RPMI8226 (cell line): ENCODE measurements at regions not wholly inside any gene's neighbourhood (a gene's known extent, or its start where the extent isn't known, plus 50 kb on each side); places are given as distances from the start of the nearest gene placed in this dataset.

Experiments used
- DNase-seq: peaks from one replicate; pipeline ENCODE4 v3.0.0-alpha.2; 2015

- no peak for DNase-seq
Observed at GRCh38 chr5:68618501-68618900, 402.9 kb downstream of the PIK3R1 start.

DNA sequence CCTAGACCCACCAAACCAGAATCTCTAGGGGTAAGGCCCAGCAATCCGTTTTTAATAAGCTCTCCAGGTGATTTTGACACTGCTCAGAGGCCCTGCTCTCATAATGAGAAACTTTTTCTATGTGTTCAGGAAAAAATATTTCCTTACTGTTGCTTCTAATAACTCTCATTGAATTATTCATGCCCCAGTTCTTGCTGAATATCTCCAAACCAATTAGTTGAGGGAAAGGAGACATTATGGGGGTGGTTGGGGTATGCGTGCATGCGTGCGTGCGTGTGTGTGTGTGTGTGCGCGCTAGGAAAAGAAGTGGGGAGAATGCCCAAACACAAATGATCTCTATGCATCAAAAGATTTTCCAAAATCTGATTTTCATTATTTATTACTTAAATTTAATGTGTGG lies 411.4 kb downstream of the PIK3R1 start:
- DNase-seq = no peak

DNA sequence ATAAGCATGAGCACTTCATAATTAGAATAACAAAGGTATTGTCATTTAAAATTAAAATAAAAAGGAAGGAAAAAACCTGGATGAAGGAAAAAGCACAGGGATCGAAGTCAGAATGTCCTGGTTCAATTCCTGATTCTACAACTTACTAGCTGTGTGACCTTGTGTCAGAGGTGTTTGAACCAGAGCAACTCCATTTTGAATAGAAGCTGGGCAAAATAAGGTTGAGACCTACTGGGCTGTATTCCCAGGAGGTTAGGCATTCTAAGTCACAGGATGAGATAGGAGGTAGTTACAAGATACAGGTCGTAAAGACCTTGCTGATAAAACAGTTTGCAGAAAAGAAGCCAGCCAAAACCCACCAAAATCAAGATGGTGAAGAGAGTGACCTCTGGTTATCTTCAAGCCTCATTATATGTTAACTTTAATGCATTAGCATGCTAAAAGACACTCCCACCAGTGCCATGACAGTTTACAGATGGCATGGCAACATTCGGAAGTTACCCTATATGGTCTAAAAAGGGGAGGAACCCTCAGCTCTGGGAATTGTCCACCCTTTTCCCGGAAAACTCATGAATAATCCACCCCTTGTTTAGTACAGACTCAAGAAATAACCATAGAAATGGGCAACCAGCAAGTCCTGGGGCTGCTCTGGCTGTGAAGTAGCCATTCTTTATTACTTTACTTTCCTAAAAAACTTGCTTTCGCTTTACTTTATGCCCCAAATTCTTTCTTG lies 412.7 kb downstream of the PIK3R1 start:
- no peak for DNase-seq

DNA sequence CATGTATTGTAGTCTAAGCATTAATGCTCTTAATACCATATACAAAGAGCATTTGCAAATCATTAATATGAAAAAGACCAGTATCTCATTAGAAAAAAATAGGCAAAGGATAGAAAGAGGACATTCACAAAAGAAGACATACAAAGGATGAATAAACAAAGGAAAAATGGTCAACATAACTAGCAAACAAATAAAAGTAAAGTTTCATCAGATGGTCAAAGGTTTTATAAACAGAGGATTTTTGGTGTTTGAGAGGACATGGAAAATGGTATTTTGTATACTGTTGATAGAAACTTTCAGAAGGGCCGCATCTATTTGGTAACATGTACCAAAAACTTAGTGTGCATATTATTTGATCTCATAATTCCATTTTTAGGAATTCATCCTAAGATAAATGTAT lies 414.8 kb downstream of the PIK3R1 start:
- DNase-seq = no peak

DNA sequence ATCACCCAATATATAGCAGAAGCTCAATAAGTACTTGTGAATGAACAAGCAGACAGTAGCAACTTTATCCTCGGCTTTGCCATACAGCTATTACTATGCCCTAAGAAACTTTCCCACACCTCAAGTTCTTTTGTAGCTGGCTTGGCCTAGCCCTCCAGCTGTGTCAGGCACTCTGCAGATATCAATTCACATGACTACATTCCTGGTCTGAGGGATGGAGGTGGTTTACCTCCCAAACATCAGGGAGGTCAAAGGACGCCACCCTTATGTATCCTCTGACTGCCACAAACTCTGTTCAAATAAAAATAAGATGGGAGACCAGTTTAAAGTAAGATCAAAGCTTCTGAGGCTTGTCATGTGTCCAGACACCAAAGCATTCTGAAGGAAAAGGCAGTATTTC lies 416.3 kb downstream of the PIK3R1 start:
- no peak for DNase-seq

DNA sequence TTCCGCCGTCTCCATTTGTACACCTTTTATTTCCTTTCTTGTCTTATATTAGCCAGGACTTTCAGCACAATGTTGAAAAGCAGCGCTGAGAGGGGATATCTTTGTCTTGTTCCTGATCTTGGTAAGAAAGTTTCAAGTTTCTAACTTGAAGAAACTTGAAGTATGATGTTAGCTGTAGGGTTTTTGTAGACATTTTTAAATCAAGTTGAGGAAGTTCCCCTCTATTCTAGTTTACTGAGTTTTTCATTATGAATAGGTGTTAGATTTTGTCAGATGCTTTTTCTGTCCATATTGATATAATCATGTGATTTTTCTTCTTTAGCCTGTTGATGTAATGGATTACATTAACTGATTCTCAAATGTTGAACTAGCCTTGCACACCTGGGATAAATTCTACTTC lies 425.7 kb downstream of the PIK3R1 start:
- no peak for DNase-seq

DNA sequence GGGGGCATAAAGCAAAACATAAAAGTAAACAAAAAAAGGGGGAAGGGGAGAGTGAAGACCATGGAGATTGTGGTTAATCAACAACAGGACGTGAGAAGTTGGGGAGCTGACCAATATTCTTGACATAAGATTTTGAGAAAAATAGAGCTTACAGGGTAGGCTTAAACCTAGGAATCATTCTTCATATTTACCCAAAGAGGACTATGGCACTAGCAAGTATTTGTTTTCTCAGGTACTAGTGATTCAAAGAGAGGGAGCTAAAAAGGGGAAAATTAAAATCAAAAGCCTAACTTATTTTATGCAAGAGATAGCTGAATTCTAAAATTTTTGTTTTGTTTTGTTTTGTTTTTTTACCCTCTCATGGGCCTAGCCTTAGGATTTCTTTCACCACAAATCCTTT lies 427.5 kb downstream of the PIK3R1 start:
- DNase-seq = no peak

DNA sequence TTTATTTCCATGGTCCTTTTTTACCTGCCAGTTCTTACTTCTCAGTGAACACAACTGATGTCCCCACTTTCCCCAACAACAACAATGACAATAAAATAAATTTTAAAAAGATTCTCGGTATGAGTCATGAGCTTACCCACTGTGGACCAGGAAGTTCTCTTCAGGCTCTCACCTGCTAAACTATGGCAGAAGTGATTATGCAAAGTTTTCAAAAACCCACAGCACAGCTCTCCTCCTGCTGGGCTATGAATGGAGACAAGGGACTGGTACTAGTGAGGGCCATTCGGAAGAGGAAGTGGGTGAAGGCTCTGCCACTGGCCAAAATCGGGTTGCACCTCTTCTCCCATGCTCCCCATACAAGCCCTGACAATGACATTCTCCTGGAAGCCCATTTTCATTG lies 429.4 kb downstream of the PIK3R1 start:
- no peak for DNase-seq

DNA sequence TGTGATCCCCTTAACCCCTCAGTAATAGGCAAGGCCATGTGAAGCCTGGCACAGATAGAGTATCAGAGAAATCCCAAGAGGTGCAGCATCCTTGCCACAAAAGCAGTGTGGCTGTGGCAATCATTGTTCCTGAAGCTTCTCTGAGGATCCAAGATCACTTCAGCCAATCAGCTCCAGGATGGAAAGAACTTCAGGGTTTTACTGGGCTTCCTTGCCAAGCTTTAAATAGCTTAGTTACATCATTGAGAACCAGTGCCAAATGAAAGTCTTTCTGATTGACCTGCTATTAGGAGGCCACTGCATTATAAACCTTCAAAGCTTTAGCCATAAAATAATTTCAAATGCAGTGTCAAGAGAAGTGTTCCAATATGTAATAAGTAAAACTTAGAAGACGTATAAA lies 430.6 kb downstream of the PIK3R1 start:
- no peak for DNase-seq

DNA sequence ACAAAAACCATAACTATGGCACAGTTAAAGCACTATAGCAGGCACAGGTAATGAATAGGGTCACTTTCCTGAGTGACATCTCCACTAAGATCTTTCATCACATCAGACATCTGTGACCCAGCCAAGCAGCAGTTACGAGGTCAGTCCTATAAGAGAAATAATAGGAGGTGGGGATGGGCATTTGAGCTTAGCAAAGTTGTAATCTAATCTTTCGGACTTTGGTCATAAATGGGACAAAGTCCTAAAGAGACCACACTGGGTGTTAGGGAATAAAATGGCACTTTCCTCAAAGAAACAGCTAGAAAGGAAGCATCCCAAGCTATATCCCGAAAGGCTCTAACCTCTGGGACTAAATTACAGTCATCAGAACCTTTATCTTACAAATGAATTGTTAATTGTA lies 432.2 kb downstream of the PIK3R1 start:
- DNase-seq = no peak

DNA sequence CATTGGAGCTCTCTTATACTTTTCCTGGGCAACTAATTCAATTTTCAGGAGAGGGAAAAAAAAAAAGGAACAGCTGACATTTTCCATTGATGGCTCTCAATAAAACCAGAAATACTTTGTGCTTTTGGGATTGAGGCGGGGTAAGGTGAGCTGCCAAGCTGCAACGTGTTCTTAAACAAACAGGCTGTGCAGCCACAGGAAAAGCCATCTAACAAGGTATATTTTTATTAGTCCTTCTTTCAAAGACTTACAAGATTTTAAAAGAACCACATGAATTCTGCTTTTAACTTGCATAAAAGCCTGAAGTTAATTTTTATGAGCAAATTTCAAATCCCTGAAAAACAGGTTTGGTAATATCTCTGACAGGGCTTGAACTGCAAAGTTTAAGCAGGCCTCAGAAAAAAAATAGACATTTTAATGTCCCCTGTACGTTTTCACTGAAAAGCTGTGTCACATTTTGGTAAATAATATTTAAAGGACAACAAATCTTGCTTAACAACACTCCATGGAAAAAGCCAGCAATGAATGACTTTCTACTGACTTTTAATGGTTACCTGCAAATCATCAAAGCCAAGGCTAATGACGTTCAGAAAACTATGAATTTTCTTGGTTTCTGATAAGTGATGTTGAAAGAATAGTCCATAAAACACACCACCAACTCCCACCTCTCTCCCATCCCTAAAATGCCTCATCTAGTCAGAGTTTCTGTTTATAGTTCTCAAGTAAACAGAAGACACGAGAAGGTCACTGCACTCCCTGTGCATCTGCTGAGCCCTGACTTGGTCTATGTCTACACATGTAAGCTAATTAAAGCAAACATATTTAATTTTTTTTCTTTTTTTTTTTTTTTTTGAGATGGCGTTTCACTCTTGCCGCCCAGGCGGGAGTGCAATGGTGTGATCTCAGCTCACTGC lies 433.6 kb downstream of the PIK3R1 start:
- no peak for DNase-seq

DNA sequence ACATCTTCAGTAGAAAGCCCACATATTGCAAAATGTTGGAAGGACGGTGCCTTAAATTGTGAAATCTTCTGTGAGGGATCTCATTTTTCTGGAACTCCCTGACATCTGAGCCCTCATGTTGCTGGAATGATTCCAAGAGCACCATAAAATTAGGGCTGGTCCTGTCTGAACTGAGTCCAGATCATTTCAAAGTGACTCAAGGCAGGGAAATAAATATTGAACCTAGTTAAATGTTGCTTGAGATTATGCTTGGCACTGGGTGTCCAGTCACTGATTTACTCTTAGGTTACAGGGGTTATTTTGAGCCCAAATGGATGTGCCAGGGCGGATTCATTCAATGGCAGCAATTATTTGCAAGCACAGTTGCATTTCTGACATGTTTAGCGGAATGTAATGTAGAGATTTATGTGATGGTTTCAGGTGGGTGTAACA lies 437.0 kb downstream of the PIK3R1 start:
- no peak for DNase-seq

DNA sequence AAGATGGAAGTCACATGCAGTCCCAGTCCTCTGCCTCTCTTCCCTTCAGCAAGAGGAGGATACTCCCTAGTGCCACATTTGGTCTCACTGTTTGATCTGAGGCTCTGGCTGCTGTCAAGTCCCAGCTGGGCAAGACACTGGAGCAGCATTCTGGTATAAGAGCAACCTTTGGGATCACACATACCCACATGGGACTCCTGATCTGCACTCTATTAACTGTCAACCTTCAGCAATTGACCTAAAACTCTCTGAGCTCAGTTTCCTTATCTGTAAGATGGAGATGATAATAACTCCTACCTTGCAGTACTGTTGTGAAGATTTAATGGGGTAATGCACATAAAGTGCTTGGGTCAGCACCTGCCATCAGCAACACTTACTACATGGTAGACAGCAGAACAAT lies 437.9 kb downstream of the PIK3R1 start:
- DNase-seq = no peak

GRCh38 chr5:68657055-68657961 lies 436.5 kb upstream of the SLC30A5 start:
- no peak for DNase-seq

- no peak for DNase-seq
Observed at GRCh38 chr5:68658810-68659372, 434.9 kb upstream of the SLC30A5 start.

GRCh38 chr5:68659881-68660280 lies 433.9 kb upstream of the SLC30A5 start:
- no peak for DNase-seq

DNA sequence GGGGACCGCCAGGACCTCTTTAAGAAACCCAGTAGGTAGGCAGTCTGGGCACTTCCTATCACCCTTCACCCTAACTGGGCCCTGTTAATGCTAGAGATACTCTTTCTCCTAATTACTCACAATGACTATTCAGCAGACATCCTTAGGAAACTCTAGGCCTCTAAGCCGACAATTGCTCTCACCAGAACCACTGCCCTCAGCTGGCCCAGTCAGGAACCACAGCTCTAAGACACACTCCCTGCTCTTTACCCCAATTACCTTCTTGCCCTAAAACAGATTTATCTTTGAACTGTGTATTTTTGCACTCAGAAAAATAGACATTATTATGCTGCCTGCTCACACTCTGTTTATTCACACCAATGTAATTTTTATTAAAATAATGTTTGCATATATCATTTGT lies 432.6 kb upstream of the SLC30A5 start:
- no peak for DNase-seq

DNA sequence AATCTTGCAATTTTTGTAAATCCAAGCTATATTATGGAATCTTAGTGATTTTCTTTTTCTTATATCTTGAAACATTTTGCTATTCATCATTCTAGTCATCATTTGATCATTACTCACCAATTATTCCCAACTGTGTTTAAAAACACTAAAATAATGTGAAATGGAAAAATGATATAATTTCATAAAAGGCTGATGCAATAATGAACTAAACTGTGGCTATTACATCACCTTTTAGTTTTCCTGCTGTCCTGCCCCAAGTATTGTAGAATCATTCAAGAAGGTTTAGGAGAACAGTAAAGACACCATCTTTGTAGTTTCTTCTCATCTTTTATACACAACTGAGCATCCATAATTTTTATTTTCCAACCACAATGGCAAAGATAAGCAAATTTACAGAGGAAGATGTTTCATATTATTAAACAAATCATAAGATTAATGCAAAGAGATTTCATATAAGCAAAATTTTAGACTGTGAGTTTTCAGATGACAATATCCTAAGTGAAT lies 431.0 kb upstream of the SLC30A5 start:
- no peak for DNase-seq

GRCh38 chr5:68669864-68670575 lies 423.8 kb upstream of the SLC30A5 start:
- no peak for DNase-seq

- no peak for DNase-seq
Observed at GRCh38 chr5:68673106-68673822, 420.6 kb upstream of the SLC30A5 start.

DNA sequence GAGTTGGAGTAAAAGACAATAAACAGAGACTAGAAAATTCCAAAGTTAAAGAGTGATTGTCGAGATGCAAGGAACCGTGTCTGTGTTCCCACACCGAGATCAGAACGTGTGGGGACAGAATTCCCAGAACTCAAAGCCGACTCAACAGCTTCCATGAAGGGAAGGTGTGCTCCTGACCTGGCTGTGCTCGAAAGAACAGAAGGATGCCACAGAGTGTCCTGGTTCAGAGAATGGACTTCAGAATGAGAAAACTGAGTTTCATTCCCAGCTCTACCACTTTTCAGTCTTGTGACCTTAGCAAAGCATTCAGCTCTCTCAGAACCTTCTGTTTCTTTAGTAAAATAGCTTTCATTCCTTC lies 420.0 kb upstream of the SLC30A5 start:
- no peak for DNase-seq
